ENCODE measurements at regions not wholly inside any gene's neighbourhood (a gene's known extent, or its start where the extent isn't known, plus 50 kb on each side); places are given as distances from the start of the nearest gene placed in this dataset.

DNA sequence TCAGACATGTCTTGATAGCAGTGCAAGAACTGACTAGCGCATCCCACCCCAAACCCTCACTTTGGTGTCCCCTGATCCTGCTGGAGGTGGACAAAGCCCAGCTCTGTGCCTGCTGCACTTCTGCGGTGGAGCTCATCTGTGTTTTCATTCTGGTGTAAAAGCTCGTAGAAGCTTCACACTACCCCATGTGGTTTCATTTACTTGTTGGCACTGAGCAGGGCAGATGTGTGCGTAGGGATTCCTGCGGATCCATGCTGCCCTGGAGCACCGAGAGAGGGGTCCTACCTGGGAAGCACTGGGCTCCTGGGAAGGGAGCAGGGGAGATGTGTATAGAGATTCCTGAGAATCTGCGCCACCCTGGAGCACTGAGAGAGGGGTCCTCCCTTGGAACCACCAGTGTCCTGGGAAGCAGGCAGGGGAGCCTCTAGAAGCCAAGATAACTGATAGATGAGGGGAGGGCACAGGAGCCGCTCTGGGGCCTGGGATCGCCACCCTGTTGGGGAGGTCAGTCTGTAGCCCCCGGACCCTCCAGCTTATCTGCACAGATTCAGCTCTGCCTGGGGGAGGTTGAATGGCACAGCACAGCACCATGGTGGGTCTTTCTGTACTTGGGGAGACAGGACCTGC is 106.9 kb upstream of the OTOS start:
- DNase-seq (peak; percentile 23), ATAC-seq (no peak)
- no peak overlapping the region for H3K27ac ChIP-seq
- TF ChIP-seq, protein P1, sequence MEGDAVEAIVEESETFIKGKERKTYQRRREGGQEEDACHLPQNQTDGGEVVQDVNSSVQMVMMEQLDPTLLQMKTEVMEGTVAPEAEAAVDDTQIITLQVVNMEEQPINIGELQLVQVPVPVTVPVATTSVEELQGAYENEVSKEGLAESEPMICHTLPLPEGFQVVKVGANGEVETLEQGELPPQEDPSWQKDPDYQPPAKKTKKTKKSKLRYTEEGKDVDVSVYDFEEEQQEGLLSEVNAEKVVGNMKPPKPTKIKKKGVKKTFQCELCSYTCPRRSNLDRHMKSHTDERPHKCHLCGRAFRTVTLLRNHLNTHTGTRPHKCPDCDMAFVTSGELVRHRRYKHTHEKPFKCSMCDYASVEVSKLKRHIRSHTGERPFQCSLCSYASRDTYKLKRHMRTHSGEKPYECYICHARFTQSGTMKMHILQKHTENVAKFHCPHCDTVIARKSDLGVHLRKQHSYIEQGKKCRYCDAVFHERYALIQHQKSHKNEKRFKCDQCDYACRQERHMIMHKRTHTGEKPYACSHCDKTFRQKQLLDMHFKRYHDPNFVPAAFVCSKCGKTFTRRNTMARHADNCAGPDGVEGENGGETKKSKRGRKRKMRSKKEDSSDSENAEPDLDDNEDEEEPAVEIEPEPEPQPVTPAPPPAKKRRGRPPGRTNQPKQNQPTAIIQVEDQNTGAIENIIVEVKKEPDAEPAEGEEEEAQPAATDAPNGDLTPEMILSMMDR (IDR thresholded peaks at IDR 0.05): no peak
- H3K9me3 ChIP-seq: no peaks in the 10 kb centered on the region
- peaks cover 26% of the 10 kb centered on the region for H3K4me1 ChIP-seq
- intact Hi-C loops (cut with DNase I): no loop called here
- H3K36me3 ChIP-seq: no peaks in the 10 kb centered on the region
- H3K4me3 ChIP-seq: no peak overlapping the region
- H3K27me3 ChIP-seq (ENCODE audit: low read depth): no peaks in the 10 kb centered on the region

DNA sequence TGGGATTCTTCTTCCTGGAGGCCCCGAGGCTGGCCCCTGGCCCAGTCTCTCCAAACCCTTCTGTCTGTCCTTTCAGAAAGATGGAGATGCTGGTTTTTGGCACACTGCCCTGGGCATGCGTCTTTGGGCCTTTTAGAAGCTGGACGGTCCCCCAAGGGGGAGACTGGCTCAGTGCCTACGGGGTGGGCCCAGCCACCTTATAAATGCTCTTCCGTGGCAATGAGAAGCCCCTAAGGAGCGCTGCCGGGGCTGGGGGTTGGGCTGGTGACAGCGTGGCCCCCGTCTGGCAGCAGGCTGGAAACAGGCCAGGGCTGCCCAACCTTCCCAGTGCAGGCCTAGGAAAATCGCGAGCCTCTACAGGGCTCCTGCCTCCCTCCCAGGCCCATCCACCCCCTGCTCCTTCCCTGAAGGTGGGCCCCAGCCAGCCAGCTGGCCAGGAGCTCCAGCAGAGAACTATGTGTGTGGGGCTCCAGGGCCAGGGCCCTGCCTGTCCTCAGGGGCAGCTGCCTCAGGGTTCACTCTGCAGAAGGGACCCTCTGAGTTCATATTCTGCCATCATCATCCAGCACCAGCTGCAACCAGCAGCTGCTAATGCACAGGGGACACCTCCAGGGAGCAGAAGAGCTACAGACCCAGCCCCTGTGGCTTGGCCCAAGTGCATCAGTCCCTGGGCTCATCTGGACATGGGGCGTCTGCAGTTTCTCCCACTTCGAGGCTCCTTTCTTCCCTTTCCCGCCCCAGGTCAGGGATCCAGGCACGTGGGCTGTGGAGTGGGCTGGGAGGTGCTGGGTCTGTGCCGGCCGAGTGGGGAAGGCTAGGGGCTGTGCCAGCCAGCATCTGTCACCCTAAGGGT is 107.6 kb upstream of the OTOS start:
- no peak overlapping the region for H3K27ac ChIP-seq
- H3K4me1 ChIP-seq: peaks cover 26% of the 10 kb centered on the region
- no peaks in the 10 kb centered on the region for H3K27me3 ChIP-seq (ENCODE audit: low read depth)
- no peaks in the 10 kb centered on the region for H3K36me3 ChIP-seq
- DNase-seq: peak; percentile 38
- intact Hi-C loops (cut with DNase I): no loop called here
- H3K4me3 ChIP-seq: no peak overlapping the region
- TF ChIP-seq, protein P1 (IDR thresholded peaks at IDR 0.05): no peak
- ATAC-seq: no peak
- H3K9me3 ChIP-seq: no peaks in the 10 kb centered on the region

DNA sequence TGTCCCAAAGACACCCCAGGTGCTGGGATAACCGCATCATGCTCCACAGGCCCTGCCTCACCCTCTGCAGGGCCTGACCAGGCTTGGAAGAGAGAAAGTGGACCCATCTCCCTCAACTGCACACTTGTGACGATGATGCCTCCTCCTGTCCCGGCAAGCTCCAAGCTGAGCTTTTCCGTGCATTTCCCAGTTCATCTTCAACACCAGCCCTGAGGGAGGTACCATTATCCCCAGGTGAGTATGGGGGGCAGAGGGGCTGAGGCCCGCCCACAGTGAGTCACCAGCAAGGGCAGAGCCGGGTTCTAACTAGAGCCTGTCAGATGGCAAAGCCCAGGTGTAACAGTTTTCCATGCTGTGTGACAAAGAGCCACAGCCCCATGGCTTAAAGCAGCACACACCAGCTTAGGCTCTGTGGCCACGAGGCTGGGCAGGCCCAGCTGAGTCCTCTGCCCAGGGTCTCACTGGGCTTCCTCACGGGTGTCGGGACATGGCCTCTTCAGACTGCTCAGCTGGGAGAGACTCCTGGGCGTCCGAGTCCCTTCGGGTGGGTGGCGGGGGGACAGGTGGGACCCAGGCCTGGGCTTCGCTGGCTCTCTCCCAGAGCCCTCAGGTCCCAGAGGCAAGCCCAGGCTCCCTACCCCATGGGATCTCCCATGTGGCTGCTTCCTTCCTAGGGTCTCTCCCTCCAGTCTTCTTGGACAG is 108.4 kb upstream of the OTOS start:
- ATAC-seq (no peak), DNase-seq (peak; percentile 43)
- Histone ChIP-seq H3K27ac (no peak overlapping the region), H3K4me3 (no peak overlapping the region), H3K9me3 (no peaks in the 10 kb centered on the region), H3K4me1 (peaks cover 26% of the 10 kb centered on the region), H3K36me3 (no peaks in the 10 kb centered on the region), H3K27me3 (ENCODE audit: low read depth) (no peaks in the 10 kb centered on the region)
- TF ChIP-seq, protein P1 (IDR thresholded peaks at IDR 0.05): no peak
- intact Hi-C loops (cut with DNase I): no loop called here

DNA sequence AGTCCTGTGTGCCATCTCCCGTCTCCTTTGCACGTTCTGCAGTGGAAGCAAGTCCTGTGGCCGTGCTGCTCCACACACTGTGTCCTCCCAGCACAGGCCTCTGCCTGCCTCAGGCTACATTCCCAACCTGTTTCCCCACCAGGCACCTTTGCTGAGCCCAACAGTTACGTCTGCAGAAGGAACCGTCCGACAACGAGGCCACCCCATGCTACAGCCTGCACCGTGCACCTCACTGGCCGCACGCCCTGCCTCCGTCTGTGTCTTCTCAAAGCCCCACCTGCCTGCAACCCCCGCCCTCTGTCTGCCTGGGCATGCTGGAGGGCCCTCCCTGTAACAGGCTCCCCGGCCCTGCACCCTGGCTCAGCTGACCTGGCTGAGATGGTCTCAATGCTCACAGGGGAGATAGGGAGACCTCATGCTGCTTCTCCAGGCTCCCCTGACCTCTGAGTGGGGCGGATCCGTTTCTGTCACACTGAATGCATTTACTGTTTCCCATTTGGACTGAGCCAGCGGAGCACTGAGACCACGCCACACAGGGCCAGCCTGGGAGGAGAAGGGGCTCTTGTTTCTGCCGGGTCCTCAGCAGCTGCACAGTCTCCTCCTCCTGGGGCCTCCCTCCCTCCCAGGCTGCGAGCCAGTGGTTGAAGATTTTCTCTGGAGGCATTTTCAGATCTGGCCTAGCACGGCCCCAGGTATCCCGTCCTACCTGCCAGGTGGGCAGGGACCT is 109.1 kb upstream of the OTOS start:
- intact Hi-C loops (cut with DNase I): no loop called here
- ATAC-seq: no peak

More for the DNA sequence above, 109.1 kb upstream of the OTOS start:
- no peaks in the 10 kb centered on the region for H3K27me3 ChIP-seq (ENCODE audit: low read depth)
- H3K9me3 ChIP-seq: no peaks in the 10 kb centered on the region
- H3K27ac ChIP-seq: peak overlapping the region; percentile 74
- no peaks in the 10 kb centered on the region for H3K36me3 ChIP-seq
- peak; percentile 45 for DNase-seq
- TF ChIP-seq, protein P1 (IDR thresholded peaks at IDR 0.05): no peak
- H3K4me3 ChIP-seq: no peak overlapping the region
- H3K4me1 ChIP-seq: peaks cover 26% of the 10 kb centered on the region

All from lower lobe of right lung (tissue), 2 donors.